B cell (primary cell): ENCODE measurements at regions not wholly inside any gene's neighbourhood (a gene's known extent, or its start where the extent isn't known, plus 50 kb on each side); places are given as distances from the start of the nearest gene placed in this dataset.

ENCODE experiments used
- ATAC-seq: fragments of 200-7000 bp; cut with Tn5 transposase; one replicate; pipeline ENCODE4 v1.10.0; 2021; ENCODE audit warnings: low read depth, mild to moderate bottlenecking, moderate number of reproducible peaks, moderate library complexity
- CTCF ChIA-PET: fragments of 350-600 bp; sonication (Branson Sonifier 250); formaldehyde crosslinking; loops from one replicate; lab custom pipeline; 2021; ENCODE audit warnings: antibody characterized with exemption, inconsistent platforms; lab: Charles Lee
- POLR2A ChIA-PET: fragments of 350-600 bp; sonication (Branson Sonifier 250); formaldehyde crosslinking; loops from one replicate; lab custom pipeline; 2021; ENCODE audit warnings: antibody characterized with exemption; lab: Charles Lee
- DNase-seq: peaks from one replicate; pipeline ENCODE4 v3.0.0; 2013
- H2AFZ ChIP-seq: 2 replicates; pipeline ENCODE4 v1.6.1; 2012; ENCODE audit warnings: mild to moderate bottlenecking, low read depth, low read length; ENCODE audit not compliant: insufficient read depth, poor library complexity, severe bottlenecking
- H3K27ac ChIP-seq, 2 donors: 1 replicate in 1 of 2; 2 replicates in 1 of 2; pipeline ENCODE4 v1.5.1; 2012 to 2013; ENCODE audit warnings: low read length in 2 of 2, mild to moderate bottlenecking in 2 of 2, moderate library complexity in 1 of 2
- H3K27me3 ChIP-seq, 4 experiments: fragments of 200-600 bp in 1 of 4; sonication (generic) in 1 of 4; replicated peaks in 1 of 4; 1 replicate in 2 of 4; 2 replicates in 2 of 4; pipeline versions ENCODE4 v1.6.1 to v1.7.0; 2013 to 2016; ENCODE audit warnings: low read length in 3 of 4, mild to moderate bottlenecking in 2 of 4, mixed read lengths in 1 of 4, moderate library complexity in 1 of 4; ENCODE audit not compliant: insufficient read depth in 4 of 4, control insufficient read depth in 3 of 4; ENCODE audit errors: control extremely low read depth in 1 of 4
- H3K36me3 ChIP-seq, 2 experiments: replicated peaks in 1 of 2; 1 replicate in 1 of 2; 2 replicates in 1 of 2; pipeline versions ENCODE4 v1.6.1 to v1.7.1; 2013; ENCODE audit warnings: low read length in 1 of 2; ENCODE audit not compliant: insufficient read depth in 2 of 2, control insufficient read depth in 1 of 2; ENCODE audit errors: control extremely low read depth in 1 of 2, extremely low read depth in 1 of 2
- H3K4me1 ChIP-seq, 2 donors: fragments of 200-600 bp in 1 of 2; sonication (generic) in 1 of 2; 1 replicate in 1 of 2; 2 replicates in 1 of 2; pipeline versions ENCODE4 v1.5.1 to v1.6.1; 2013 to 2017; ENCODE audit warnings: low read length in 2 of 2; ENCODE audit not compliant: control insufficient read depth in 2 of 2, insufficient read depth in 2 of 2
- H3K4me2 ChIP-seq: replicated peaks from 2 replicates; pipeline ENCODE3; 2012; ENCODE audit warnings: mild to moderate bottlenecking, low read depth, low read length; ENCODE audit not compliant: poor library complexity, severe bottlenecking
- H3K4me3 ChIP-seq, 5 experiments: fragments of 200-600 bp in 1 of 5; sonication (generic) in 1 of 5; 1 replicate in 3 of 5; 2 replicates in 2 of 5; pipeline versions ENCODE4 v1.5.1 to v1.7.0; 2011 to 2016; ENCODE audit warnings: low read length in 4 of 5, mild to moderate bottlenecking in 4 of 5, low read depth in 2 of 5, control low read depth in 1 of 5, moderate library complexity in 1 of 5; ENCODE audit not compliant: insufficient read depth in 1 of 5; ENCODE audit errors: control extremely low read depth in 1 of 5, extremely low read depth in 1 of 5
- H3K79me2 ChIP-seq: fragments of 200-600 bp; sonication (generic); one replicate; pipeline ENCODE4 v1.6.0; 2016; ENCODE audit warnings: low read length; ENCODE audit not compliant: control insufficient read depth, insufficient read depth
- H3K9ac ChIP-seq: fragments of 200-600 bp; sonication (generic); 2 replicates; pipeline ENCODE4 v1.6.1; 2017; ENCODE audit warnings: mild to moderate bottlenecking, low read length, moderate library complexity
- H3K9me3 ChIP-seq, 3 donors: one replicate each; pipeline versions ENCODE4 v1.6.1 to v1.7.1; 2013; ENCODE audit warnings: low read length in 2 of 3; ENCODE audit not compliant: control insufficient read depth in 2 of 3, insufficient read depth in 1 of 3; ENCODE audit errors: control extremely low read depth in 1 of 3
- H4K20me1 ChIP-seq: 2 replicates; pipeline ENCODE4 v1.6.0; 2012; ENCODE audit warnings: mild to moderate bottlenecking, low read length; ENCODE audit not compliant: insufficient read depth, control insufficient read depth, poor library complexity, severe bottlenecking
- H3K27ac Mint-ChIP-seq: one replicate; pipeline ENCODE4 v1.8.0; 2021; ENCODE audit warnings: mixed read lengths
- H3K27me3 Mint-ChIP-seq: one replicate; pipeline ENCODE4 v1.8.0; 2021; ENCODE audit warnings: mixed read lengths
- H3K4me1 Mint-ChIP-seq: one replicate; pipeline ENCODE4 v1.8.0; 2021; ENCODE audit warnings: mixed read lengths
- H3K4me3 Mint-ChIP-seq: one replicate; pipeline ENCODE4 v1.8.0; 2021; ENCODE audit warnings: mixed read lengths
- H3K9me3 Mint-ChIP-seq: one replicate; pipeline ENCODE4 v1.8.0; 2022; ENCODE audit warnings: mixed read lengths; ENCODE audit not compliant: insufficient read depth
- EZH2 ChIP-seq: IDR thresholded peaks from 2 replicates; pipeline ENCODE4 v1.6.1; 2012; ENCODE audit warnings: borderline replicate concordance, low read depth, mild to moderate bottlenecking, moderate library complexity, low read length; ENCODE audit not compliant: insufficient read depth, poor library complexity, severe bottlenecking
- WGBS: methylation state at CpG from one replicate; pipeline ENCODE4 v1.1.5; 2013; ENCODE audit warnings: missing lambda C conversion rate; ENCODE audit not compliant: insufficient coverage; 5-methylcytosine and 5-hydroxymethylcytosine counted together
- intact Hi-C: fragments of 100-400 bp; cut with micrococcal nuclease; formaldehyde crosslinking; loops from one replicate; pipeline ENCODE4 v1.10.0; 2022
- TF ChIP-seq, protein P1 (sequence below): fragments of 200-600 bp; IDR thresholded peaks from one replicate; pipeline ENCODE4 v1.8.0; 2022; ENCODE audit warnings: antibody characterized with exemption, mild to moderate bottlenecking

DNA sequence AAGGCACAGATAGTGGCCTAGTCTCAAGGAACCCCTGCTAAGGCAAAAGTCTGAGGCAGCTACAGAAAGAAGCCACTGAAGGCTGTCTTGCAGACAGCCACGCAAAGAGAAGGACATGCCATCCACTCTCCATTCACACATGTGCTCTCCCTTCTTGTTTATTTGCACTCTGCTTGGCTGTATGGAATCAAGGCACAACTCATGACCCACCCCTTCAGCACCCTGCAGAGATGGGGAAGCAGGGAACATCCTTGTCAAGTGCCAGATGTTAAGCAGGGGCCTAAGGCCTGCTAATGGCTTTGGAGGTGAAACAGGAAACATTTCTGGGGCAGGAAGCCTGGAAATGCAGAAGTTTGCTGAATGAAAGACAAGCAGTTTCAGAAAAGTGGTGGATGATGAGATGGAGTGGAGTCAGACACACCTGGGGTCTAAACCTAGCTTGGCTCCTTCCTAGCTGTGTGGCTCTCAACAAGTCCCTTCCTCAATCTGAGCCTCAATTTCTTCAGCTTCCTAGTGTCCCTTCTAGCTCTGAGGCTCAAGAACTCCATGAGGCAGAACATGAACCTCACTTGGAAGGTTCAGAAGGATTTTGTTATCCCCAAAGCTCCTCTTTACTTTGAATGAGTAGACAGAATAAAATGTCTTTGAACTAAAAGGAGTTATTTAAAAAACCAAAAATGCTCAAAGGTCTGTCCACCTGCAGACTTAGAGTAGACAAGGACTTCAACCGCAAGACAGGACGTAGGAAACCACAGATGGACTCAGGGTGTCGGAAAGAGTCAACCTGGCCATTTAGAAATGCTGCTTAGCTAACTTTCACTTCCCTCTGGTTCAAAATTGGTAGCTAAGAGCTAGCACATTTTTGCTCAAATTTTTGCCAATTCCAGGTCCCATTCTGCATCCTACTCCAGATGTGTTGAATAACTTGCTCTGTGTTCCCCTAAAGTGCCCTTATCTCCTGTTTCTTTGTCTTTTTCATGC, 283.1 kb downstream of the PLPP3 start:
- CTCF ChIA-PET = no interaction called here
- peaks cover 15% of the 10 kb centered on the region for H3K4me1 Mint-ChIP-seq

More for the DNA sequence above, 283.1 kb downstream of the PLPP3 start:
- Histone ChIP-seq H4K20me1 (no peaks in the 10 kb centered on the region), H3K36me3 (no peaks in the 10 kb centered on the region), H3K9me3 (no peaks in the 10 kb centered on the region), H3K9ac (no peak overlapping the region), H2AFZ (no peak overlapping the region), H3K4me3 (no peak overlapping the region), H3K27ac (no peak overlapping the region), H3K79me2 (no peaks in the 10 kb centered on the region), H3K27me3 (no peaks in the 10 kb centered on the region), H3K4me2 (no peak overlapping the region), H3K4me1 (peaks cover 9 to 12% of the 10 kb centered on the region in 2 donors)
- no peak for ATAC-seq
- POLR2A ChIA-PET = no interaction called here
- 51% methylated on average over 4 of the region's 4 CpGs for WGBS
- no peaks in the 10 kb centered on the region for H3K9me3 Mint-ChIP-seq
- DNase-seq = no peak
- H3K27me3 Mint-ChIP-seq = no peaks in the 10 kb centered on the region
- intact Hi-C loops = no loop called here
- TF ChIP-seq EZH2 = no peak
- TF ChIP-seq, protein P1, sequence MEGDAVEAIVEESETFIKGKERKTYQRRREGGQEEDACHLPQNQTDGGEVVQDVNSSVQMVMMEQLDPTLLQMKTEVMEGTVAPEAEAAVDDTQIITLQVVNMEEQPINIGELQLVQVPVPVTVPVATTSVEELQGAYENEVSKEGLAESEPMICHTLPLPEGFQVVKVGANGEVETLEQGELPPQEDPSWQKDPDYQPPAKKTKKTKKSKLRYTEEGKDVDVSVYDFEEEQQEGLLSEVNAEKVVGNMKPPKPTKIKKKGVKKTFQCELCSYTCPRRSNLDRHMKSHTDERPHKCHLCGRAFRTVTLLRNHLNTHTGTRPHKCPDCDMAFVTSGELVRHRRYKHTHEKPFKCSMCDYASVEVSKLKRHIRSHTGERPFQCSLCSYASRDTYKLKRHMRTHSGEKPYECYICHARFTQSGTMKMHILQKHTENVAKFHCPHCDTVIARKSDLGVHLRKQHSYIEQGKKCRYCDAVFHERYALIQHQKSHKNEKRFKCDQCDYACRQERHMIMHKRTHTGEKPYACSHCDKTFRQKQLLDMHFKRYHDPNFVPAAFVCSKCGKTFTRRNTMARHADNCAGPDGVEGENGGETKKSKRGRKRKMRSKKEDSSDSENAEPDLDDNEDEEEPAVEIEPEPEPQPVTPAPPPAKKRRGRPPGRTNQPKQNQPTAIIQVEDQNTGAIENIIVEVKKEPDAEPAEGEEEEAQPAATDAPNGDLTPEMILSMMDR = no peak
- H3K27ac Mint-ChIP-seq = no peak overlapping the region
- H3K4me3 Mint-ChIP-seq = no peak overlapping the region
